H9 (cell line): ENCODE measurements at regions not wholly inside any gene's neighbourhood (a gene's known extent, or its start where the extent isn't known, plus 50 kb on each side); places are given as distances from the start of the nearest gene placed in this dataset.

Source experiments
- DNase-seq: peaks from one replicate; pipeline ENCODE4 v3.0.0-alpha.2; 2017
- H2AFZ ChIP-seq: one replicate; pipeline ENCODE4 v1.6.1; 2013; ENCODE audit warnings: mild to moderate bottlenecking, low read length, control low read depth, moderate library complexity
- H2AK5ac ChIP-seq: 2 replicates; pipeline ENCODE4 v1.6.1; 2013; ENCODE audit warnings: low read length, control low read depth, mixed read lengths; ENCODE audit not compliant: insufficient read length
- H2BK120ac ChIP-seq: one replicate; pipeline ENCODE4 v1.6.1; 2013; ENCODE audit warnings: low read depth, mild to moderate bottlenecking, low read length, control low read depth, inconsistent platforms; ENCODE audit not compliant: poor library complexity, severe bottlenecking
- H2BK12ac ChIP-seq: 2 replicates; pipeline ENCODE4 v1.6.1; 2013; ENCODE audit warnings: low read length, control low read depth, mixed read lengths, low read depth; ENCODE audit not compliant: insufficient read length
- H2BK15ac ChIP-seq: 2 replicates; pipeline ENCODE4 v1.6.1; 2013; ENCODE audit warnings: low read depth, low read length, control low read depth
- H2BK20ac ChIP-seq: one replicate; pipeline ENCODE4 v1.6.1; 2013; ENCODE audit warnings: low read depth, mild to moderate bottlenecking, low read length, control low read depth, inconsistent platforms; ENCODE audit not compliant: poor library complexity, severe bottlenecking
- H2BK5ac ChIP-seq: 2 replicates; pipeline ENCODE4 v1.6.1; 2013; ENCODE audit warnings: low read length, control low read depth, mixed read lengths; ENCODE audit not compliant: insufficient read length
- H3K14ac ChIP-seq: 2 replicates; pipeline ENCODE4 v1.6.1; 2013; ENCODE audit warnings: low read length, control low read depth; ENCODE audit not compliant: insufficient read depth
- H3K18ac ChIP-seq: 2 replicates; pipeline ENCODE4 v1.6.1; 2013; ENCODE audit warnings: low read depth, mild to moderate bottlenecking, mixed read lengths, low read length, control low read depth; ENCODE audit not compliant: insufficient read length
- H3K23ac ChIP-seq: 2 replicates; pipeline ENCODE4 v1.6.1; 2013; ENCODE audit warnings: low read length, control low read depth, mixed read lengths, low read depth; ENCODE audit not compliant: insufficient read length
- H3K23me2 ChIP-seq: 2 replicates; pipeline ENCODE4 v1.6.1; 2013; ENCODE audit warnings: low read depth, mild to moderate bottlenecking, mixed read lengths, low read length, control low read depth; ENCODE audit not compliant: insufficient read length, poor library complexity, severe bottlenecking
- H3K27ac ChIP-seq: 2 replicates; pipeline ENCODE4 v1.5.1; 2013; ENCODE audit warnings: low read length, control low read depth, mixed read lengths, low read depth; ENCODE audit not compliant: insufficient read length
- H3K27me3 ChIP-seq: 2 replicates; pipeline ENCODE4 v1.6.1; 2013; ENCODE audit warnings: low read length, control low read depth, inconsistent platforms; ENCODE audit not compliant: insufficient read depth
- H3K4ac ChIP-seq: 2 replicates; pipeline ENCODE4 v1.6.1; 2013; ENCODE audit warnings: low read depth, mild to moderate bottlenecking, control low read depth, inconsistent platforms, low read length, moderate library complexity
- H3K4me1 ChIP-seq: 2 replicates; pipeline ENCODE4 v1.6.1; 2013; ENCODE audit warnings: low read length, control low read depth, inconsistent platforms; ENCODE audit not compliant: insufficient read depth
- H3K4me2 ChIP-seq: 2 replicates; pipeline ENCODE4 v1.6.1; 2013; ENCODE audit warnings: low read length, control low read depth, mixed read lengths; ENCODE audit not compliant: insufficient read length, insufficient read depth
- H3K56ac ChIP-seq: 2 replicates; pipeline ENCODE4 v1.6.1; 2013; ENCODE audit warnings: low read depth, mild to moderate bottlenecking, mixed read lengths, low read length, control low read depth; ENCODE audit not compliant: insufficient read length
- H3K79me1 ChIP-seq: 2 replicates; pipeline ENCODE4 v1.6.1; 2013; ENCODE audit warnings: low read depth, mild to moderate bottlenecking, moderate library complexity, low read length, control low read depth, inconsistent platforms; ENCODE audit not compliant: insufficient read depth, poor library complexity, severe bottlenecking
- H3K79me2 ChIP-seq: 2 replicates; pipeline ENCODE4 v1.6.1; 2013; ENCODE audit warnings: low read length, control low read depth, inconsistent platforms; ENCODE audit not compliant: insufficient read depth
- H3K9ac ChIP-seq: 2 replicates; pipeline ENCODE4 v1.6.1; 2013; ENCODE audit warnings: low read length, control low read depth, mixed read lengths; ENCODE audit not compliant: insufficient read length; ENCODE audit errors: extremely low read depth
- H3K9me3 ChIP-seq: one replicate; pipeline ENCODE4 v1.6.1; 2013; ENCODE audit warnings: low read depth, low read length, inconsistent platforms; ENCODE audit not compliant: control insufficient read depth
- H3T11ph ChIP-seq: one replicate; pipeline ENCODE4 v1.6.1; 2013; ENCODE audit warnings: mild to moderate bottlenecking, low read length, control low read depth, inconsistent platforms
- H4K20me1 ChIP-seq: one replicate; pipeline ENCODE4 v1.6.1; 2013; ENCODE audit not compliant: control insufficient read depth, insufficient read length, insufficient read depth
- H4K5ac ChIP-seq: 2 replicates; pipeline ENCODE4 v1.6.1; 2013; ENCODE audit warnings: low read depth, mild to moderate bottlenecking, mixed read lengths, low read length, control low read depth; ENCODE audit not compliant: insufficient read length
- H4K8ac ChIP-seq: replicated peaks from 2 replicates; pipeline ENCODE4 v1.6.1; 2013; ENCODE audit warnings: low read length, control low read depth, mixed read lengths, low read depth; ENCODE audit not compliant: insufficient read length
- H4K91ac ChIP-seq: 2 replicates; pipeline ENCODE4 v1.6.1; 2013; ENCODE audit warnings: low read depth, mild to moderate bottlenecking, moderate library complexity, mixed read lengths, low read length, control low read depth; ENCODE audit not compliant: insufficient read length
- H3K27ac Mint-ChIP-seq, 3 experiments: 2 replicates in 2 of 3; 3 replicates in 1 of 3; pipeline ENCODE4 v1.8.0; 2020 to 2021; ENCODE audit warnings: mixed read lengths in 3 of 3, mild to moderate bottlenecking in 1 of 3, moderate library complexity in 1 of 3
- H3K27me3 Mint-ChIP-seq: 2 replicates; pipeline ENCODE4 v1.8.0; 2021; ENCODE audit warnings: low read depth, mild to moderate bottlenecking, moderate library complexity, mixed read lengths
- H3K36me3 Mint-ChIP-seq, 3 experiments: 2 replicates in 2 of 3; 3 replicates in 1 of 3; pipeline ENCODE4 v1.8.0; 2020 to 2021; ENCODE audit warnings: low read depth in 3 of 3, mixed read lengths in 3 of 3; ENCODE audit not compliant: insufficient read depth in 1 of 3
- H3K4me1 Mint-ChIP-seq, 2 experiments: 2 replicates each; pipeline ENCODE4 v1.8.0; 2020; ENCODE audit warnings: mixed read lengths in 2 of 2
- H3K4me3 Mint-ChIP-seq, 2 experiments: 2 replicates in 1 of 2; 3 replicates in 1 of 2; pipeline ENCODE4 v1.8.0; 2020 to 2021; ENCODE audit warnings: mild to moderate bottlenecking in 2 of 2, mixed read lengths in 2 of 2, moderate library complexity in 1 of 2
- H3K9me3 Mint-ChIP-seq, 2 experiments: 2 replicates in 1 of 2; 3 replicates in 1 of 2; pipeline ENCODE4 v1.8.0; 2020; ENCODE audit warnings: mild to moderate bottlenecking in 2 of 2, mixed read lengths in 2 of 2, moderate library complexity in 1 of 2
- CTCF ChIP-seq: fragments of 200-600 bp; sonication (generic); conservative IDR thresholded peaks from 3 replicates; pipeline ENCODE4 v1.8.0; 2021; ENCODE audit warnings: antibody characterized with exemption, mild to moderate bottlenecking
- WGBS: extraction: QIAGEN DNeasy Blood & Tissue Kit; methylation state at CpG from one replicate; pipeline ENCODE4 v1.1.7; 2013; ENCODE audit warnings: missing lambda C conversion rate, low lambda C conversion rate, mixed read lengths; ENCODE audit not compliant: insufficient read length; ENCODE audit errors: extremely low coverage; 5-methylcytosine and 5-hydroxymethylcytosine counted together

DNA sequence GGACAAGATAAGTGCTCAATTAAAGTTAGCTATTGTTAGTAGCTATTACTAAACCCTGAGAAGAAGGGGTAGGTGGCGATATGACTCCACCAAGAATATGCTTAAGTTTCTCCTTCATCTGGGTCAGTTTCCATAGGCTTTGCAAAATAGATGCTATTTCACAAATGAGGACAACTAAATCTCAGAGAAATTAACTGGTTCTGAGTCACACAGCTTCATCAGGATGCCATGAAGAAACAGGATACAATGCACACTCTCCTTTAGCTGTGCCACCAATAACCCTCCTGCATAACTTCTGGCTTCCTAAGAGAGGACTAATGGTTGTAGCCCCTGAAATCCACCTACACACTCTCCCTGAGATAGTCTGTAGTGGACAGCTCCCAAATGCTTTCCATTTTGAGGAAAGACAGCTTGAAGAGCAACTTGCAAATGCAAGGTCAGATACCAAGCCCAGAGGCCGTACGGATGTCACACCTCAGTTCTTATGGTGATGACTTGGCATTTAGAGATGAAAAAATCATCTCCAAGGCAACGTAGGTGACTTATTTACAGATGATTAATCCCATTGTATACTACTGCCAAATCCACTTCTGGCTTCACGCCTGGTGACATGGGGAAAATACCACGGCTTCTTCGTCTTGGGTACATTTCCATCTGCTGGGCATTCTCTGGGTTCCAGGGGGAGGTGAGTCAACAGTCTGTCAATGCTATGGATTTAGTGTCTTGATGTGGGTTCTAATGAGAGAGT, 251.4 kb upstream of the IL12B start:
- Histone ChIP-seq H2AK5ac (no peak overlapping the region), H2AFZ (no peak overlapping the region), H3K9ac (no peak overlapping the region), H4K91ac (no peak overlapping the region), H2BK5ac (no peak overlapping the region), H3K23ac (no peak overlapping the region), H4K5ac (no peak overlapping the region), H2BK15ac (no peak overlapping the region), H3K23me2 (no peaks in the 10 kb centered on the region), H3K4me2 (no peak overlapping the region), H3K27ac (no peak overlapping the region), H2BK12ac (no peak overlapping the region), H3K79me1 (no peaks in the 10 kb centered on the region), H3K56ac (no peak overlapping the region), H3K27me3 (no peaks in the 10 kb centered on the region), H3K18ac (no peak overlapping the region), H3K4me1 (no peaks in the 10 kb centered on the region), H3T11ph (no peak overlapping the region), H3K79me2 (no peaks in the 10 kb centered on the region), H3K4ac (no peak overlapping the region), H4K8ac (no peak overlapping the region), H2BK120ac (no peak overlapping the region), H3K14ac (no peak overlapping the region), H4K20me1 (no peaks in the 10 kb centered on the region), H3K9me3 (no peaks in the 10 kb centered on the region), H2BK20ac (no peak overlapping the region)
- peak; percentile 34; the same call in 2 of the 3 replicates for TF ChIP-seq CTCF
- WGBS, result no CpG with 5 or more reads among the region's 7 CpGs
- H3K27ac Mint-ChIP-seq, result no peak overlapping the region
- H3K27me3 Mint-ChIP-seq, result no peaks in the 10 kb centered on the region
- H3K9me3 Mint-ChIP-seq, result peaks cover 0 to 3% of the 10 kb centered on the region in 2 experiments; a peak in 2 of 5 replicates
- DNase-seq, result no peak
- H3K36me3 Mint-ChIP-seq, result no peaks in the 10 kb centered on the region
- H3K4me3 Mint-ChIP-seq, result no peak overlapping the region
- peaks cover 0 to 2% of the 10 kb centered on the region in 2 experiments; a peak in 1 of 4 replicates for H3K4me1 Mint-ChIP-seq
